ENCODE measurements at regions not wholly inside any gene's neighbourhood (a gene's known extent, or its start where the extent isn't known, plus 50 kb on each side); places are given as distances from the start of the nearest gene placed in this dataset.

- WGBS, result 90% methylated on average over 16 of the region's 17 CpGs
- Histone ChIP-seq H3K4me3 (no peak overlapping the region), H3K9me3 (no peaks in the 10 kb centered on the region), H3K36me3 (no peaks in the 10 kb centered on the region), H3K4me1 (replicated peaks) (no peaks in the 10 kb centered on the region), H3K27me3 (replicated peaks; ENCODE audit: insufficient read depth) (no peaks in the 10 kb centered on the region), H3K27ac (no peak overlapping the region)
- TF ChIP-seq POLR2AphosphoS5 (IDR thresholded peaks at IDR 0.05), result no peak
- intact Hi-C loops (cut with DNase I), result no loop called here
- DNase-seq (ENCODE audit: low spot score), result no peak
Measured at GRCh38 chr2:240204431-240205276, 64.2 kb upstream of the OTOS start.

DNA sequence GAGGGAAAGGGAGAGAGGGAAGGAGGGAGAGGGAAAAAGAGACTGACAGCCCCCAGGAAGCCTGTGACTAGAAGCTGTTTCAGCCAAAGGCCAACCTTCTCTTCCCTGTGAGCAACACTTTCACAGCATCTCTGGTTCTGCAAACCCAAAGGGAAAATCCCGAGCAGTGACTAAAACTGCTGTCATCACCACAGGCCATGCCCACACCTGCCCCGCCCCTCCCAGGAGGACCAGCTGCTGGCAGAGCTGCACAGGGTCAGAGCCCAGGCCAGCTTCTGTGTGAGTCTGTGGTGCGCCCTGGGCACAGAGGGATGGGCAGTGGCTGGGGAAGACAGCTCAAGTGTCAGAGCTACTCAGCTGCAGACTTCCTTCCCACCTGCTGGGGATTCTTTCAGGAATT, 64.9 kb upstream of the OTOS start:
- WGBS, result 56% methylated on average over 3 of the region's 3 CpGs
- Histone ChIP-seq H3K4me1 (replicated peaks) (no peaks in the 10 kb centered on the region), H3K9me3 (no peaks in the 10 kb centered on the region), H3K4me3 (no peak overlapping the region), H3K27ac (no peak overlapping the region), H3K36me3 (no peaks in the 10 kb centered on the region), H3K27me3 (replicated peaks; ENCODE audit: insufficient read depth) (no peaks in the 10 kb centered on the region)
- no peak for TF ChIP-seq POLR2AphosphoS5 (IDR thresholded peaks at IDR 0.05)
- no peak for TF ChIP-seq CTCF (IDR thresholded peaks at IDR 0.05)
- no peak for TF ChIP-seq POLR2A (IDR thresholded peaks at IDR 0.05)
- no peak for DNase-seq (ENCODE audit: low spot score)
- intact Hi-C loops (cut with DNase I), result no loop called here

DNA sequence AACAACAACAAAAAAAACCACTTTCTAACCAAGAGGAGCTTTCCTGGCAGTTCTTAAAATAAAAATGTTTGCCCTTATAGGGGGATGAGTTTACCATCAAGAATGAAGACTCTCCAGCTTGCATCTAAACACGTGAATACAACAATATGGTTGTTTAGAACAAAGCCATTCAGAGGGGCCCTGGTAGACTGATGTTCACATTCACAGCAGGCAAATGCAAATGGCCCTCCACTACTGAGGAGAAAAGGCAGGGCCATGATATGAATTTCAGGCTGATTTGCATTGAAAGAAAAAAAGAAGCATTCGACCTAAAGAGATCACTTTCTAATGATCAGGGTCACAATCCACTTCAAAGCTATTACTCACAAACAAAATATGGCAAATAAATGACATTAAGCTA, 65.3 kb upstream of the OTOS start:
- TF ChIP-seq CTCF (IDR thresholded peaks at IDR 0.05), result no peak
- no peak for TF ChIP-seq POLR2AphosphoS5 (IDR thresholded peaks at IDR 0.05)
- TF ChIP-seq POLR2A (IDR thresholded peaks at IDR 0.05), result no peak
- Histone ChIP-seq H3K4me3 (no peak overlapping the region), H3K9me3 (no peaks in the 10 kb centered on the region), H3K27me3 (replicated peaks; ENCODE audit: insufficient read depth) (no peaks in the 10 kb centered on the region), H3K4me1 (replicated peaks) (no peaks in the 10 kb centered on the region), H3K27ac (no peak overlapping the region), H3K36me3 (no peaks in the 10 kb centered on the region)
- intact Hi-C loops (cut with DNase I), result no loop called here
- WGBS, result 41% methylated on average over 2 of the region's 2 CpGs
- no peak for DNase-seq (ENCODE audit: low spot score)

DNA sequence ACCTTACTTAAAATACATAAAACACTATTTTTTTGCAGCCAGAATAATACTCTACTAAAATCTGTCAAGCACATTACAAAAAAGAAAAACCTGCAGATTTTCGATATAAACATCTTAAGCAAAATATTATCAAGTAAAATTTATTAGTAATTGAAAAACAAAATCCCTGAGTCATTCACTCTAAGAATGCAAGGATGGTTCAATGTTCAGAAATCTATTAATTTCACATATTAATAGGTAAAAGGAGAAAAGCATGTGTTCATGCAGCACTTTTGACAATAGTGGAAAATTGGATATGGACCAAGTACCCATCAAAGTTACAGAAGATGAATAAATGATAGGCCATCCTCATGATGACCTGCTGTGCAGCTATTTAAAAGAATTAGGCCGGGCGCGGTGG, 66.2 kb upstream of the OTOS start:
- no peaks in the 10 kb centered on the region for H3K27me3 ChIP-seq (replicated peaks; ENCODE audit: insufficient read depth)
- H3K4me3 ChIP-seq, result no peak overlapping the region
- H3K9me3 ChIP-seq, result no peaks in the 10 kb centered on the region
- WGBS, result 93% methylated on average over 4 of the region's 4 CpGs
- no peaks in the 10 kb centered on the region for H3K4me1 ChIP-seq (replicated peaks)
- H3K36me3 ChIP-seq, result no peaks in the 10 kb centered on the region
- no peak overlapping the region for H3K27ac ChIP-seq
- intact Hi-C loops (cut with DNase I), result no loop called here
- no peak for TF ChIP-seq POLR2AphosphoS5 (IDR thresholded peaks at IDR 0.05)
- no peak for TF ChIP-seq POLR2A (IDR thresholded peaks at IDR 0.05)
- no peak for TF ChIP-seq CTCF (IDR thresholded peaks at IDR 0.05)
- DNase-seq (ENCODE audit: low spot score), result no peak

DNA sequence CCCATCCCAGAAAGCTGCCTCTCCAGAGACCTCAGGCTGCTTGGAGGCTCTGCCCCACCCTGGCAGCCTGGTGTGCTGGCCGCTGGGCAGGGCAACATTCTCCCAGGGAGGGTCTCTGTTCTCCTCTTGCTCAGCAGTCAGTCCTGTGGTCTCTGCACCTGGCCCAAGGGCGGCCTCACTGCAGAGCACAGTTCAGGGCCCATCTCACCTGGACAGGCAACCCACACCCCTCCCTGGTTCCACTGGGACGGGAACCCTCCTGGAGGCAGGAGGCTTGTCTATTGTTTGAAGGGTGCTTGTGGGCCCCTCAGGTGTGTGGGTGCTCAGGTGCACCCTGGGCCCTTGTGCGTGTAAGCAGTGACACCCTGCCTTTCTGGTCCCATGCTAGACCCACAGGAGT, 67.2 kb upstream of the OTOS start:
- Histone ChIP-seq H3K36me3 (no peaks in the 10 kb centered on the region), H3K27me3 (replicated peaks; ENCODE audit: insufficient read depth) (no peaks in the 10 kb centered on the region), H3K4me1 (replicated peaks) (no peaks in the 10 kb centered on the region), H3K9me3 (no peaks in the 10 kb centered on the region), H3K4me3 (no peak overlapping the region), H3K27ac (no peak overlapping the region)
- intact Hi-C loops (cut with DNase I), result no loop called here
- DNase-seq (ENCODE audit: low spot score), result no peak
- no peak for TF ChIP-seq CTCF (IDR thresholded peaks at IDR 0.05)
- no peak for TF ChIP-seq POLR2AphosphoS5 (IDR thresholded peaks at IDR 0.05)
- TF ChIP-seq POLR2A (IDR thresholded peaks at IDR 0.05), result no peak
- WGBS, result 93% methylated on average over 4 of the region's 4 CpGs
